Stimulated activated CD8-positive, alpha-beta memory T cell treated with anti-CD3 and anti-CD28 coated beads, Interleukin-2, amount 100 ng/mL, for 48 hours (primary cell): ENCODE measurements at regions not wholly inside any gene's neighbourhood (a gene's known extent, or its start where the extent isn't known, plus 50 kb on each side); places are given as distances from the start of the nearest gene placed in this dataset.

Experiments
- DNase-seq, 2 donors: peaks; one replicate each; pipeline ENCODE4 v3.0.0-alpha.2; 2020; ENCODE audit warnings: low read depth in 2 of 2

- DNase-seq = no peak
Observed at GRCh38 chr1:198903621-198904020, 264.8 kb downstream of the PTPRC start.

- no peak for DNase-seq
Observed at GRCh38 chr1:198904321-198904720, 265.5 kb downstream of the PTPRC start.

- DNase-seq = no peak
Observed at GRCh38 chr1:198906739-198907422, 268.0 kb downstream of the PTPRC start.

GRCh38 chr1:198907423-198907746 lies 268.5 kb downstream of the PTPRC start:
- no peak for DNase-seq

- DNase-seq = no peak
Observed at GRCh38 chr1:198908995-198909394, 270.2 kb downstream of the PTPRC start.

- DNase-seq = no peak
Observed at GRCh38 chr1:198909973-198910372, 271.1 kb downstream of the PTPRC start.

- no peak for DNase-seq
Observed at GRCh38 chr1:198910816-198911215, 272.0 kb downstream of the PTPRC start.

GRCh38 chr1:198912046-198912445 lies 273.2 kb downstream of the PTPRC start:
- no peak for DNase-seq

- DNase-seq = no peak
Observed at GRCh38 chr1:198913667-198914066, 274.8 kb downstream of the PTPRC start.

GRCh38 chr1:198915327-198916231 lies 276.7 kb downstream of the PTPRC start:
- DNase-seq = no peak

- no peak for DNase-seq
Observed at GRCh38 chr1:198917226-198917625, 278.4 kb downstream of the PTPRC start.

- DNase-seq = no peak
Observed at GRCh38 chr1:198918920-198919319, 280.1 kb downstream of the PTPRC start.

GRCh38 chr1:198919667-198920398 lies 281.0 kb downstream of the PTPRC start:
- no peak for DNase-seq

- DNase-seq = no peak
Observed at GRCh38 chr1:198922638-198923430, 284.0 kb downstream of the PTPRC start.

- DNase-seq = no peak
Observed at GRCh38 chr1:198923993-198924392, 285.2 kb downstream of the PTPRC start.

- no peak for DNase-seq
Observed at GRCh38 chr1:198925567-198925966, 286.7 kb downstream of the PTPRC start.

GRCh38 chr1:198927129-198927528 lies 288.3 kb downstream of the PTPRC start:
- DNase-seq = no peak

GRCh38 chr1:198929111-198929604 lies 290.3 kb downstream of the PTPRC start:
- no peak for DNase-seq

GRCh38 chr1:198929961-198930599 lies 291.2 kb downstream of the PTPRC start:
- no peak for DNase-seq

- DNase-seq = no peak
Observed at GRCh38 chr1:198932351-198932991, 293.6 kb downstream of the PTPRC start.
